ENCODE measurements at regions not wholly inside any gene's neighbourhood (a gene's known extent, or its start where the extent isn't known, plus 50 kb on each side); places are given as distances from the start of the nearest gene placed in this dataset.

DNA sequence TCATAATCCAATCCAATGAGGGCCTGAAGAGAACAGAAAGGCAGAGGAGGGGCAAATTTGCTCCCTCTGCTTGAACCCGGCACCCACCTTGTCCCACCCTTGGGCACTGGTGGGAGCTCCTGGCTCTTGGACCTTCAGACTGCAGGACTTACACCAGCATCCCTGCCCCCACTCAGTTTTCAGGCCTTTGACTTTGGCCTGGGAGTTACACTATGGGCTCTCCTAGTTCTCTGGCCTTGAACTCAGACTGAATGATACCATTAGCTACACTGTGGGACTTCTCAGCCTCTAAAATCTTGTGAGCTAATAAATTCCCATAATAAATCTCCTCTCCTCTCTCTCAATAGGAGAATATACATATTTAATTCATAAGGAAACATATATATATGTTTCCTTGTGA, 114.4 kb downstream of the AHR start:
- TF ChIP-seq CTCF (IDR thresholded peaks at IDR 0.05; ENCODE audit: insufficient read depth, low read length, poor library complexity, severe bottlenecking) (no peak), EZH2phosphoT487 (conservative IDR thresholded peaks at IDR 0.05; ENCODE audit: low read length) (no peak)
